ENCODE measurements at regions not wholly inside any gene's neighbourhood (a gene's known extent, or its start where the extent isn't known, plus 50 kb on each side); places are given as distances from the start of the nearest gene placed in this dataset.

DNA sequence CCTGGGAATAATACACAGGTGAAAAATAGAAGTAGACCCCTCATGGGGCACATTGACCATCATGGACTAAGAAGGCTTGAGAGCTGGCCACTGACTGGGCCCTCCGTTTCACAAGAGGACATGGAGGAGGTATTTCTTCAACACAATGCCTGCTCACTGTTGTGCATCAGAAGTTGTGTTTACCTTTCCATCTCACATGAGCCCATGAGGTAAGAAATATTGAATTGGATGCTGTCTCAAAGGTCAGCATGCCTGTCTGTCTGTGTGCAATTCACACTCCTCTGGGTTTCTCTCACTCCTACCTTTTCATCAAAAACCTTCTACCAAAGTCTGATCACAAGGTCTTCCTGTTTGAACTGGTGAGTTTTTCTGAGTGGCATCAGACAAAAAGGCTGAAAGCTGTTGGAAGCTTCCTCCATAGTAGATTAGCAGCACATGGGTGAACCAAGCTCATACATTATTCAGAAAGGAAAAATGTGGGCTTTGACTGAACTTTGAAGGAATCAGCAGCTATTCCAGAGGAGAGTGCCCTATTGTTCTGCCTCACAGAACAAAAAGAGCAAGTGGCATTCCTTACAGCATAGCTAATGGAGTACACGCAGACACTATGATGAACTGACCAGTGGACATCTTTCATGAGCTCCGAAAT lies 143.2 kb upstream of the RND3 start:
- H3K27me3 Mint-ChIP-seq (ENCODE audit: low read depth), result no peaks in the 10 kb centered on the region
- intact Hi-C loops (cut with micrococcal nuclease), result no loop called here

DNA sequence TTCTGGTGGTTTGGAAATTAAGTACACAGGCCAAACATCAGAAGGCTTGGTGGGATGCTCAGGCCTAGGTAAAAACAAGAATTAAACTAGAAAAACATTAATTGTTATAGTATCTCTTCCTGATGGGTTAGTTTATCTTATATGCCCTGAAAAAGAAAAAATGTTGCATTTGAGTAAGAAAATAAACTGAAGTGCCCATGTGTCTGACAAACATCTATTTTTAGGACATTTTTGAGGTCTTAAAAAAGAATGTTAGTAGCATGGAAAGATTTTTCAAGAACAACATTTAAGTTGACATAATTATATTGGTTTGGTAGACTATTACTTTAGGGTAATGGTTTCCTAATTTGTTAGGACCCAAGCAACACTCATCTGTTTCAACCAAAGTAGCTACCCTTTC lies 140.1 kb upstream of the RND3 start:
- no peaks in the 10 kb centered on the region for H3K36me3 Mint-ChIP-seq (ENCODE audit: low read depth)
- no peak for DNase-seq (ENCODE audit: low spot score)
- H3K4me3 Mint-ChIP-seq (ENCODE audit: low read depth), result no peak overlapping the region
- intact Hi-C loops (cut with micrococcal nuclease), result no loop called here
- no peaks in the 10 kb centered on the region for H3K4me1 Mint-ChIP-seq (ENCODE audit: low read depth)
- H3K27me3 Mint-ChIP-seq (ENCODE audit: low read depth), result no peaks in the 10 kb centered on the region
- H3K27ac Mint-ChIP-seq, result no peak overlapping the region
- no peaks in the 10 kb centered on the region for H3K9me3 Mint-ChIP-seq

More for the DNA sequence above, 143.2 kb upstream of the RND3 start:
- no peak for DNase-seq (ENCODE audit: low spot score)
- H3K36me3 Mint-ChIP-seq (ENCODE audit: low read depth), result no peaks in the 10 kb centered on the region
- H3K4me3 Mint-ChIP-seq (ENCODE audit: low read depth), result no peak overlapping the region
- H3K9me3 Mint-ChIP-seq, result no peaks in the 10 kb centered on the region
- H3K4me1 Mint-ChIP-seq (ENCODE audit: low read depth), result no peaks in the 10 kb centered on the region
- H3K27ac Mint-ChIP-seq, result no peak overlapping the region

DNA sequence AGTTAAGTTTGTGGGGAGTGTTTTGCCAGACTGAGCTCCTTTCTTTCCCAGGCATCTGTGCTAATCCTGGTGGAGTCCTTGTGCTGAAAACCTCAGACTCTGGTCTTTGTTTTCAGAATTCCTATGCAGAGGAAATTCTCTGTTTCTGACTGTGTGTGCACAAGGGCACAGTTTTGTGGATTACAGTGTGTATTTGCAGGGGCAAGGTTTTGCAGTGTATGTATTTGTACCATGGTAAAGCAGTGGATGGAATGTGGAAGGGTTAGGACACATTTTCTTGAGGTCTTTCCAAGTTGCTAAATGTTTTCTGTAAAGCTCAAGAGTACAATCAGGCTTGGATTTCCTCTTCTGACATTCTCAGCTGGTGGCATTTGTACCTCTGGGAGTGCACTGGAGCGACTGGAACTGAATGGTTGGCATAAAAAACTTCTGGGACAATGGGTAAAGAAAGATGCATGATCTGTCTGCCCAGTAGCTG lies 139.5 kb upstream of the RND3 start:
- H3K4me3 Mint-ChIP-seq (ENCODE audit: low read depth), result no peak overlapping the region
- no peaks in the 10 kb centered on the region for H3K4me1 Mint-ChIP-seq (ENCODE audit: low read depth)
- intact Hi-C loops (cut with micrococcal nuclease), result no loop called here
- no peaks in the 10 kb centered on the region for H3K9me3 Mint-ChIP-seq
- no peaks in the 10 kb centered on the region for H3K27me3 Mint-ChIP-seq (ENCODE audit: low read depth)
- H3K27ac Mint-ChIP-seq, result no peak overlapping the region
- no peak for DNase-seq (ENCODE audit: low spot score)
- no peaks in the 10 kb centered on the region for H3K36me3 Mint-ChIP-seq (ENCODE audit: low read depth)

DNA sequence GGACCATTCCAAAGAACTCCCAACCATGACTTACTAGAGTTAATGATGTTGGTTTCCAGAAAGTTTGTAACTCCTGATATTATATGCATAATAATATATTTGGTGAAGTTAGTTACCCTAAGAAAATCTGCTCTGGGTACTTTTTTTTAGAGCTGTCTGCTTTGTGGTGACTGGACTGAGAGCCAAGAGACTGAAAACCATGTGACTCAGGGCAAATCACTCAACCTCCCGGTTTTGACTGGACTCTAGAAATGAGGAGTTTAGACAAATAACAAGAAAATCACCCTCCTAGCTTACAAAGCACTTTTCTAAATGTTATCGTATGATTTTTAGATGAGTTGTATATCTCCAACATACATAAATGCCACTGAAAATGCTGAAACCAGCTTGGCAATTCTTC lies 138.3 kb upstream of the RND3 start:
- no peak for DNase-seq (ENCODE audit: low spot score)
- Mint-ChIP-seq H3K9me3 (no peaks in the 10 kb centered on the region), H3K4me3 (ENCODE audit: low read depth) (no peak overlapping the region), H3K27me3 (ENCODE audit: low read depth) (no peaks in the 10 kb centered on the region), H3K4me1 (ENCODE audit: low read depth) (no peaks in the 10 kb centered on the region), H3K27ac (no peak overlapping the region), H3K36me3 (ENCODE audit: low read depth) (no peaks in the 10 kb centered on the region)
- intact Hi-C loops (cut with micrococcal nuclease), result no loop called here

- no peaks in the 10 kb centered on the region for H3K9me3 Mint-ChIP-seq
- no peak overlapping the region for H3K27ac Mint-ChIP-seq
- H3K4me3 Mint-ChIP-seq (ENCODE audit: low read depth), result no peak overlapping the region
- H3K27me3 Mint-ChIP-seq (ENCODE audit: low read depth), result no peaks in the 10 kb centered on the region
- DNase-seq (ENCODE audit: low spot score), result no peak
- no peaks in the 10 kb centered on the region for H3K36me3 Mint-ChIP-seq (ENCODE audit: low read depth)
- intact Hi-C loops (cut with micrococcal nuclease), result no loop called here
- H3K4me1 Mint-ChIP-seq (ENCODE audit: low read depth), result no peaks in the 10 kb centered on the region
Measured at GRCh38 chr2:150625303-150625702, 137.8 kb upstream of the RND3 start.

GRCh38 chr2:150624001-150624401 lies 136.5 kb upstream of the RND3 start:
- intact Hi-C loops (cut with micrococcal nuclease), result no loop called here
- no peaks in the 10 kb centered on the region for H3K36me3 Mint-ChIP-seq (ENCODE audit: low read depth)
- H3K27ac Mint-ChIP-seq, result no peak overlapping the region
- no peaks in the 10 kb centered on the region for H3K4me1 Mint-ChIP-seq (ENCODE audit: low read depth)
- DNase-seq (ENCODE audit: low spot score), result no peak
- no peaks in the 10 kb centered on the region for H3K9me3 Mint-ChIP-seq
- no peak overlapping the region for H3K4me3 Mint-ChIP-seq (ENCODE audit: low read depth)
- H3K27me3 Mint-ChIP-seq (ENCODE audit: low read depth), result no peaks in the 10 kb centered on the region

- no peak overlapping the region for H3K4me3 Mint-ChIP-seq (ENCODE audit: low read depth)
- DNase-seq (ENCODE audit: low spot score), result no peak
- intact Hi-C loops (cut with micrococcal nuclease), result no loop called here
Measured at GRCh38 chr2:150621526-150622213, 134.2 kb upstream of the RND3 start.

GRCh38 chr2:150620855-150621254 lies 133.4 kb upstream of the RND3 start:
- Mint-ChIP-seq H3K36me3 (ENCODE audit: low read depth) (no peaks in the 10 kb centered on the region), H3K4me3 (ENCODE audit: low read depth) (no peak overlapping the region), H3K27ac (no peak overlapping the region), H3K9me3 (no peaks in the 10 kb centered on the region), H3K27me3 (ENCODE audit: low read depth) (no peaks in the 10 kb centered on the region), H3K4me1 (ENCODE audit: low read depth) (no peaks in the 10 kb centered on the region)
- DNase-seq (ENCODE audit: low spot score), result no peak
- intact Hi-C loops (cut with micrococcal nuclease), result no loop called here

More at GRCh38 chr2:150621526-150622213, 134.2 kb upstream of the RND3 start:
- Mint-ChIP-seq H3K27me3 (ENCODE audit: low read depth) (no peaks in the 10 kb centered on the region), H3K36me3 (ENCODE audit: low read depth) (no peaks in the 10 kb centered on the region), H3K4me1 (ENCODE audit: low read depth) (no peaks in the 10 kb centered on the region), H3K27ac (no peak overlapping the region), H3K9me3 (no peaks in the 10 kb centered on the region)

DNA sequence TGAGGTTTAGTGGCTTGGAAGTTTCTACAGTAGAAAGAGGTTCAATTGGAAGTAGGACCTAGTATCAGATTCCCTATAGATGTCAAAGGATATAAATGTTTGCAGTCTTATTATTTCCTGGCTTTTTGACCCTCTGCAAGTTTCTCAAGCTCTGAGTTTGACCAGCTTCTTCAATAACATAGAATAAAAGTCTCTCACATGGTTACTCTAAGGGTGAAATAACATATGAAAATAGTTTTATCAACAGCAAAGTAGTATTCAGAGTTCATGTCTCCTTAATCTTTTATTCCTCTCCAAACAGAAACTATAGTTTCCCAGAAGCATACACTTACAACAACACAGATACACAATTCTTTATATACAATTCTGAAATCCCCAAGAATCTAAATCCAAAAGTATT lies 132.9 kb upstream of the RND3 start:
- intact Hi-C loops (cut with micrococcal nuclease), result no loop called here
- no peaks in the 10 kb centered on the region for H3K9me3 Mint-ChIP-seq
- H3K4me1 Mint-ChIP-seq (ENCODE audit: low read depth), result no peaks in the 10 kb centered on the region
- no peak overlapping the region for H3K4me3 Mint-ChIP-seq (ENCODE audit: low read depth)
- DNase-seq (ENCODE audit: low spot score), result no peak
- H3K27me3 Mint-ChIP-seq (ENCODE audit: low read depth), result no peaks in the 10 kb centered on the region
- H3K27ac Mint-ChIP-seq, result no peak overlapping the region
- no peaks in the 10 kb centered on the region for H3K36me3 Mint-ChIP-seq (ENCODE audit: low read depth)

- Mint-ChIP-seq H3K27me3 (ENCODE audit: low read depth) (no peaks in the 10 kb centered on the region), H3K4me1 (ENCODE audit: low read depth) (no peaks in the 10 kb centered on the region), H3K36me3 (ENCODE audit: low read depth) (no peaks in the 10 kb centered on the region), H3K4me3 (ENCODE audit: low read depth) (no peak overlapping the region), H3K9me3 (no peaks in the 10 kb centered on the region), H3K27ac (no peak overlapping the region)
- intact Hi-C loops (cut with micrococcal nuclease), result no loop called here
- no peak for DNase-seq (ENCODE audit: low spot score)
Measured at GRCh38 chr2:150619607-150620330, 132.3 kb upstream of the RND3 start.

DNA sequence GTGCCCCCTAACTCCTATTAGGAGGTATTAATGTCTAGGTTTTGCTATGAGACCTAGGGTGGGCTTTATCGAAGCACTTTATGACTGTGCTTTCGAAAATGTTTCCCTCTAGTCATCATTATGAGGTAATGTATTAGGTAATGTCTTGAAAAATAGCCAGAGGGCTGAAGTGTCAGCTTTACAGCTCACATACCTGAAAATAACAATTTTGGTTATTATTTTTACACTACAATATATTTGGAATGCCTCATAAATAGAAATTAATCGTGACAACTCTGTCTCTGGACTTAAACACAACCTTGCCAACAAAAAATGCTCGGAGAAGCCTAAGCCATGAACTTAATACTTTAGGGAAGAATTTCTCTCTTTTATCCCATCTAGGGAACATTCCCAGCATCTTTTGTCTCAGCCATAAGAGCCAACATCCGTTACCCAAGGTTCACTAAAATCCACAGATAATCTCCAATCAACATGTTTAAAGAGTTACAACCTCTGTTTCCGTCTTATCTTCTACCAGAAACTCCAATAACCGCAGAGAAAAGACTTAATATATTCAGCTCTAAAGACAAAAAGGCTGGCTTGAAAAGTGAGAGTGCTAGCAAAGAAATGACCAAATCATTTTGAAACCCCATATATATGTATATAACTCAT lies 130.9 kb upstream of the RND3 start:
- H3K36me3 Mint-ChIP-seq (ENCODE audit: low read depth), result no peaks in the 10 kb centered on the region
- intact Hi-C loops (cut with micrococcal nuclease), result no loop called here
- H3K9me3 Mint-ChIP-seq, result no peaks in the 10 kb centered on the region
- no peak overlapping the region for H3K27ac Mint-ChIP-seq
- H3K4me3 Mint-ChIP-seq (ENCODE audit: low read depth), result no peak overlapping the region
- H3K27me3 Mint-ChIP-seq (ENCODE audit: low read depth), result peaks cover 2% of the 10 kb centered on the region
- DNase-seq (ENCODE audit: low spot score), result no peak
- no peaks in the 10 kb centered on the region for H3K4me1 Mint-ChIP-seq (ENCODE audit: low read depth)

GRCh38 chr2:150617351-150617978 lies 130.0 kb upstream of the RND3 start:
- intact Hi-C loops (cut with micrococcal nuclease), result no loop called here
- Mint-ChIP-seq H3K4me3 (ENCODE audit: low read depth) (no peak overlapping the region), H3K27me3 (ENCODE audit: low read depth) (peaks cover 2% of the 10 kb centered on the region), H3K36me3 (ENCODE audit: low read depth) (no peaks in the 10 kb centered on the region), H3K27ac (no peak overlapping the region), H3K9me3 (no peaks in the 10 kb centered on the region), H3K4me1 (ENCODE audit: low read depth) (no peaks in the 10 kb centered on the region)
- DNase-seq (ENCODE audit: low spot score), result no peak
